D721Med (cell line): ENCODE measurements at regions not wholly inside any gene's neighbourhood (a gene's known extent, or its start where the extent isn't known, plus 50 kb on each side); places are given as distances from the start of the nearest gene placed in this dataset.

ENCODE experiments used
- DNase-seq: peaks from one replicate; pipeline ENCODE4 v3.0.0; 2011; ENCODE audit warnings: low spot score; ENCODE audit not compliant: insufficient read length
- FAIRE-seq: peaks from 2 replicates; lab custom pipeline; 2011; peaks lifted over from hg19 to GRCh38; lab: Jason Lieb, UNC
- TF ChIP-seq, protein P1 (sequence below): IDR thresholded peaks from 2 replicates; pipeline ENCODE4 v1.5.1; 2012; ENCODE audit warnings: mild to moderate bottlenecking, control low read depth; ENCODE audit not compliant: insufficient read depth; ENCODE audit errors: missing control alignments

DNA sequence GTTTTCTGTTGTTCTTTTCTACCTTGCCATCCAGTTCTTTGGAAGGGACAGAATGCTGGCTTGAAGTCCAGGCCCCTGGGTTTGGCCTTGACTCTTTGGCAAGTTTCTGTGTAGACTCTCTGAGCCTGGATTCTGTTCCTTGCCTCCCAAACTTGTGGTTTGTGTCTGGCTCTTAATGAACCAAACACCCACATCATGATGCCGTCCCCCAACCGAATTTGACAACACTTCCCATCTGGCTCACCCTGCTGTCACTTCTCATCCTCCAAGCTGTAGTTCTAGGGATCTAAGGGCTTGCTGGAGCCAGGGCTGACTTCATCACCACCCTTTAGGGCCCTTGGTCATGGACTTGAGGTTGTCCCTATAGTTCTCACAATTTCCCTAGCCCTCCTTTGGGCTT, 68.9 kb upstream of the CELF4 start:
- no peak for DNase-seq
- TF ChIP-seq, protein P1, sequence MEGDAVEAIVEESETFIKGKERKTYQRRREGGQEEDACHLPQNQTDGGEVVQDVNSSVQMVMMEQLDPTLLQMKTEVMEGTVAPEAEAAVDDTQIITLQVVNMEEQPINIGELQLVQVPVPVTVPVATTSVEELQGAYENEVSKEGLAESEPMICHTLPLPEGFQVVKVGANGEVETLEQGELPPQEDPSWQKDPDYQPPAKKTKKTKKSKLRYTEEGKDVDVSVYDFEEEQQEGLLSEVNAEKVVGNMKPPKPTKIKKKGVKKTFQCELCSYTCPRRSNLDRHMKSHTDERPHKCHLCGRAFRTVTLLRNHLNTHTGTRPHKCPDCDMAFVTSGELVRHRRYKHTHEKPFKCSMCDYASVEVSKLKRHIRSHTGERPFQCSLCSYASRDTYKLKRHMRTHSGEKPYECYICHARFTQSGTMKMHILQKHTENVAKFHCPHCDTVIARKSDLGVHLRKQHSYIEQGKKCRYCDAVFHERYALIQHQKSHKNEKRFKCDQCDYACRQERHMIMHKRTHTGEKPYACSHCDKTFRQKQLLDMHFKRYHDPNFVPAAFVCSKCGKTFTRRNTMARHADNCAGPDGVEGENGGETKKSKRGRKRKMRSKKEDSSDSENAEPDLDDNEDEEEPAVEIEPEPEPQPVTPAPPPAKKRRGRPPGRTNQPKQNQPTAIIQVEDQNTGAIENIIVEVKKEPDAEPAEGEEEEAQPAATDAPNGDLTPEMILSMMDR = no peak
- FAIRE-seq = no peak

DNA sequence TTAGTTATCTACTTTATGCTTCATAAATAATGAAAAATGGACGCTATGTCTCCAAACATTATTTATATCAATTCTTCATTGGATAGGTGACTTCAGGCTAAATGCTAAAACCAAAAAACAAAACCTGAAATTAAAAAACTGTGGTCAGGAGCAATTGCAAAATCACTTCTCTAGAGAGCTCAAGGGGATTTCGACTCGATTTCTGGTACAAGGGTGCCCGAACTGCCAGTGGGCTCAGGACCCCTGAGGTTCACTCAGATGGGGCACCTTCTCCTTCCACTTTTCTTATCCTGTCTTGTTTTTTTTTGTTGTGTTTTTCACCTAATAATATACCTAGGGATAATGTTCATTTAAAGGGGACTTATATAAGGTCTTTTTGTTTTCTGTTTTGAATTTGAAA, 65.8 kb upstream of the CELF4 start:
- DNase-seq = no peak
- FAIRE-seq = no peak
- TF ChIP-seq, protein P1 = no peak

DNA sequence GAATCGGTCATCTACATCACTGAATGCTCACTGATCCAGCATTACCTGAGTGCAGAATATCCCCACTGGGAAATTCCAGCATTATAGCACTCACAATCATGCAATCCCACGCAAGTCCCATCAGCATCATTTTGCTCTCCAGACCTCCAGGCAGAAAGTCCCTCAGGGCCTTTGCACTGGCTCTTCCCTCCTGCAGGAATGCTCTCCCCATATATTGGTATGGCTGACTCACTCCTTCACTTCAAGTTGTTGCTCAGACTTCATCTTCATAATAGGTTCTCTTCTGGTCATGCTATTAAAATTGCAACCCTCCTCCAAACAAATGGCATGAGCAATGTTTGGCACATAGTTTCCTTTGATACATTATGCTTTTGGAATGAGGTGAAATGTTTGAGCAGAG, 64.7 kb upstream of the CELF4 start:
- DNase-seq (no peak), FAIRE-seq (no peak)
- TF ChIP-seq, protein P1 = no peak

DNA sequence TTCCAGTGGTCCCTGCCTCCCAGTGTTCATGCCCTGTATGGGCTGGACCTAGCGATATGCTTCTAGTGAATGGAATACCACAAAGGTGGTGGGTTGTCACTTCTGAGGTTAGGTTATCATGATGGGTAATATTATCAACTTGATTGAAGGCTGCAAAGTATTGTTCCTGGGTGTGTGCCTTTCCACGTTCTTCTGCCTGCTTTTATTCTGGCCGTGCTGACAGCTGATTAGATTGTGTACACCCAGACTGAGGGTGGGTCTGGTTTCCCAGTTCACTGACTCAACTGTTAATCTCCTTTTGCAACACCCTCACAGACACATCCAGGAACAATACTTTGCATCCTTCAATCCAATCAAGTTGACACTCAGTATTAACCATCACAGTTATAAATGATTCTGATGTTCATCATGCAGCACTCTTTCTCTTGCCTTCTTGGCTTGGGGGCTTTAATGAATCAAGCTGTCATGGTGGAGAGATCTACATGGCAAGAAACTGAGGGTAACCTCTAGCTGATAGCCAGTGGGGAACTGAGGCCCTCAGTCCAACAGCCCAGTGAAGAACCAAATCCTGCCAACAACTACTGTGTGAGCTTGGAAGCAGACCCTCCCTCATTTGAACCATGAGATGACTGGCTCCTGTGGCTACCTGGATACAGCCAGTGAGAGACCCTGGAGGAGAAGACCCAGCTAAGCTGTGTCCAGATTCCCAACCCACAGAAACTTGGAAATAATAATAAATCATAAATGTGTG, 63.0 kb upstream of the CELF4 start:
- TF ChIP-seq, protein P1 = no peak
- no peak for FAIRE-seq
- no peak for DNase-seq

DNA sequence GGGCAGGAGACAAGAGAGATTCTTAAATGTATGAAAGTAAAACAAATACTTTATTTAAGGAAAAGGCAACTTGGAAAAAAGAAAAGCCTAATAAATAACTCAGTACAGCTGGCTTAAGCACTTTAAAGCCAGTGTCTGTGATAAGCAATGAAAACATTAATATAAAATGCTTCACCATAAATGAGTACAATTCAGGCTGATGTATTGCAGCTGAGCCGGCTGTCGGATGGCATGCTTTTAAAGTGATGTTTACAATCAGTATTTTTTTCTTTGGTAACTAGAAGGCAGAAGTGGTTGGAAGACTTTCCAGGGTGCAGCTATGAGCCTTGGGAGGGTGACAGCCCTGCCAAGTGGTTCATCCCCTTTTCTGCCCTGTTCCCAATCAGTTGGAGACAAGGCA, 58.7 kb upstream of the CELF4 start:
- TF ChIP-seq, protein P1 = no peak
- FAIRE-seq (no peak), DNase-seq (no peak)

DNA sequence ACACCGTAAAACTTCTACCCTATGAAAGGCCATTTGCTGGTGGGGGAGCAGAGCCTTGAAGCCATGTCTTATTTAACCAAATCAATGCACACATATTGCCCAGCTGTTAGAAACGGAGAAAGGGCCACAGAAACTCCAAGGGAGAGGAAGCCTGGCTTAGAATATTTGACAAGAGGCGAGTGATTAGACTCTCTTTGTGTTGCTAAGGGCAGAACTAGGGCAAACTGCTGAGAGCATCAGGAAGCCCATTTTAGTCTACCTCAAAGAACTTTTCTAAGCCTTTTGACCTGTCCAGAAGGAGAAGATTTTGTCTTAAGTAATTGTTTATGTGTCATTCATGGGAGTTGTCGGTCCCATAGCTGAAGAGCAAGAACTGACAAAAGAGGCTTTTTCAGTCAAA, 54.4 kb upstream of the CELF4 start:
- TF ChIP-seq, protein P1 = no peak
- FAIRE-seq (no peak), DNase-seq (no peak)

DNA sequence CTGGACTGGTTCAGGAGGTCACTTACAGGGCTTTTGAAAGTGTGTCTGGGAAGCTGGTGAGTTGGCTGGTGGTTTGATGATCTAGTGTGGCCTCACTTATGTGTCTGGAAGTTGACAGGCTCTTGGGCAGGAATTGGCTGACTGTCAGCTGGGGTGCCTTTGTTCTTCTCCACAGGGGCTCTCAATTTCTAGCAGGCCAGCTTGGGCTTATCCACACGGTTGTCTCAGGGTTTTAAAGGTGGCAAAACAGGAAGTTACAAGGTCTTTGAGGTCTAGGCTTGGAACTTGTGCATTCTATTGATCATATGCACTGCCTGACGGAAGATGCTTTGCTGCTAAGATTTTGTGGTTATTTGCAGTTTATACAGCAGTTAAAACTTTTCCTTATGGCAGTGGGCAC, 52.0 kb upstream of the CELF4 start:
- DNase-seq (no peak), FAIRE-seq (no peak)
- TF ChIP-seq, protein P1 = no peak
